ENCODE measurements at regions not wholly inside any gene's neighbourhood (a gene's known extent, or its start where the extent isn't known, plus 50 kb on each side); places are given as distances from the start of the nearest gene placed in this dataset.

DNA sequence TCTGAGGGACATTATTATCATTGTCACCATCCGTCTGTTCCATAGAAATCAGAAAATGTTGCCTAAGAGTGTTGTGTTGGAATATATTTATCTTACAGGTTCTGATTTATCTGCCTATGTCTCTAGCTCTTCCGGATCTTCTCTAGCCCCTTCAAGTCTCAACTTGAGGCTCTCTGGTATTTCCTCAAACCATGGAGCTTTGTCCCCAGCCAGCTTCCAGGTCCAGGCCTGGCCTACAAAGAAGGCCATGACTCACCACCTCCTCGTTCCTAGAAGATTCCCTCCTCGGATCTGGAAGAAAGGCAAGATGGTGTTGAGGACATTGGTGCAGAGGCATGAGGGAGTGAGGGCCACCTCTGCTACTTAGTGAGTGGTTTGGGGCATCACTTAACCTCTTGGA lies 122.1 kb upstream of the TRIB2 start:
- Mint-ChIP-seq H3K4me3 (no peak overlapping the region), H3K27ac (peak overlapping the region in 1 of 3 donors; percentile 83), H3K27me3 (no peaks in the 10 kb centered on the region), H3K4me1 (peaks cover under 1 to 8% (median 7%) of the 10 kb centered on the region in 3 donors), H3K36me3 (peaks cover 3% of the 10 kb centered on the region), H3K9me3 (no peaks in the 10 kb centered on the region)

DNA sequence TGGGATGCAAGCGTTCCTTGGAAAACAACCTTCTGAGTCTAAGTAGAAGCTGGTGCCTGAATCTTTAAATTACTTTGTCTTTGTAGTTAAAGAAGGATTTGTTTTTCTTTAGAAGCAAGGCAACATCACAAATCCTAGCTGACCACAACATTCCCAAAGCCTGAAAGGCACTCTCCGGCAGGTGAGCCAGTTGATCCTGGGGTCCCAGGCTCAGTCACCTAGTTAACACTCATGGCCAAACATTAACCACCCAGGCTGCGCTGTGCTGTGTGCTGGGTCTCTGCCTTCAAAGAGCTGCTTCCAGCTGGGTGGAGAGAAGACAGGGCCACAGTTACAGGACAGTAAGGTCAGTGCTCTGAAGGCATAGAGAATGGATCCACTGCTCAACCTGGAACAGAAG lies 120.0 kb upstream of the TRIB2 start:
- Mint-ChIP-seq H3K9me3 (no peaks in the 10 kb centered on the region), H3K4me1 (peaks cover 0 to 1% (median 0%) of the 10 kb centered on the region in 3 donors), H3K27me3 (peaks cover 4% of the 10 kb centered on the region), H3K4me3 (no peak overlapping the region), H3K36me3 (peaks cover 3% of the 10 kb centered on the region), H3K27ac (peak overlapping the region in 1 of 3 donors; percentile 95)

DNA sequence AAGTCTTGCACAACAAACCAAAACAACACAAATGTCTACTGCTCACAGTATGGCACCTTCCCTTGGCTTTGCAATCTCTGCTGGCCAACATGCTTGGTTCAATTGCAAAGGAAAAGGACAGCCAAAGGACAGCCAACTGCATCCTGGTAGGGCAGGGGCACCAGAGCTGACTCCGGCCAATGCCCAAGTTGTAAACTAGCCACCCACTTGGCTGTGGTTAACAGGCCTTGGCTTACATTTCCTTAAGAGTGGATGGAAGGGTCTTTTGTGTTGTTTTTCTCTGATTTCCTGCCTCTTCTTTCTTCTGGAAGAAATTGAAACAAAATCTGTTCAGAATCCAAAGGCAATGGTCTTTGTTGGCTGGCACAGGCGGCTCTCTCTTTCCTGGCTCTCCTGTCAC lies 119.1 kb upstream of the TRIB2 start:
- H3K36me3 Mint-ChIP-seq, result peaks cover 3% of the 10 kb centered on the region
- no peaks in the 10 kb centered on the region for H3K9me3 Mint-ChIP-seq
- peaks cover 0 to 3% (median 0%) of the 10 kb centered on the region in 3 donors for H3K4me1 Mint-ChIP-seq
- no peak overlapping the region for H3K27ac Mint-ChIP-seq
- peaks cover 4% of the 10 kb centered on the region for H3K27me3 Mint-ChIP-seq
- H3K4me3 Mint-ChIP-seq, result no peak overlapping the region

DNA sequence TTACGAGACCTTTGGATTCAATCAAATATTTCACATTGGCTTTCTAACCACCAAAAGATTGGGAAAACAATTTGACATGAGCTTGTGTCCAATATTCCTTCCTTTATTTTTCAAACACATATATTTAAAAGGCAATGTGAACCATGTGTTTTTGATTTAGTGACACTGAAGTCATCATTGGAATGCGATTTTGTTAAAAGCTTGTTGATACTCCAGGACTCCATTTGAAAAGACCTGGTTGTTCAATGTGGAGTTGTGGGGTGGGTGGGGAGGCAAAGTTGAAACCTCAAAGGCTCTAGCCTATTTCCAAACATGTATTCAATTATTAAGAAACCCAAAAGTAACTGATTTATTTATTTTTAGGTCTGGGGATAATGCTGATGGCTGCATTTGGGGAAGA lies 114.1 kb upstream of the TRIB2 start:
- Mint-ChIP-seq H3K4me1 (peaks cover 0 to 3% (median 0%) of the 10 kb centered on the region in 3 donors), H3K27ac (no peak overlapping the region), H3K27me3 (peaks cover 17% of the 10 kb centered on the region), H3K36me3 (peaks cover 2% of the 10 kb centered on the region), H3K4me3 (no peak overlapping the region), H3K9me3 (no peaks in the 10 kb centered on the region)

DNA sequence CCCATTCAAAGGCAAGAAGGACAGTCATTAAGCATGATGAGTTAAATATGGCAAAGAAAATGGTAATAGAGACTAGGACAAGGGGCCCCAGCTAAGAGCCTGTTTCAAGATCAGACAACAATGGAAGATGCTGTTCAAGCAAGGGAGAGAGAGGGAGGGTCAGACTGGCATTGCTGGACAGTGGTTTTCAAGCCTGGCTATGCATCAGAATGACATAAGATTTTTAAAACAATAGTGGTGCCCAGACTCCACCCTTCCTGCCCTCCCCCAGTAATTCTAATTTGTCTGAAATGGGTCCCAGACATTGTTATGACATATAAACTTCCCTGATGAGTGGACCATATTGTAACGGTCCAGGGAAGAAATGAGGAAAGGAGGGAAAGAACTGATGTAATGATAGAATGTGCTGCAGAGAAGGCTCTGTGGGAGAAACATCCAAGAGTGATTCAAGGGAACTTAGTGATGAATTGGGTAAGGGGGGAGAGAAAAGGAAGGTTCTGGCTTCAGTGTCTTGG lies 112.9 kb upstream of the TRIB2 start:
- peaks cover 0 to 3% (median 1%) of the 10 kb centered on the region in 3 donors for H3K4me1 Mint-ChIP-seq
- peaks cover 17% of the 10 kb centered on the region for H3K27me3 Mint-ChIP-seq
- peaks cover 2% of the 10 kb centered on the region for H3K36me3 Mint-ChIP-seq
- no peak overlapping the region for H3K27ac Mint-ChIP-seq
- no peak overlapping the region for H3K4me3 Mint-ChIP-seq
- H3K9me3 Mint-ChIP-seq, result no peaks in the 10 kb centered on the region

DNA sequence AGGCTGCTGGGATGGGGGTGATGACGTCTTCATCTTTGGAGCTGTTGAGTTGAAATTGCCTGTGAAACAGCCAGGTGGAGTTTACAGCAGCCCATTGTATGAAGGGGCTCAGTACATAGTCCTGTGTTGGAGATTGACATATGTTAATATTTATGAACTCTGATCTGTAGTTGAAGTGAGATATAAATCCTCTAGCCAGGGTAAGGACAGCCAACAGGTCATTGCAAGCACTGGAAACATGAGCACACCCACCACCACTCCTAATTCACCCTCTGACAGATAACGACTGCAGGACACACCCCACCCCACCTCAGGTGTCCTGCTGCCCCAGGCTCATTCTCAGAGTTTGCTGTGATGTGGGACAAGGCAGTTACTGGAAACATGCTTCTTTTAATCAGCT lies 112.4 kb upstream of the TRIB2 start:
- no peaks in the 10 kb centered on the region for H3K9me3 Mint-ChIP-seq
- peaks cover 2% of the 10 kb centered on the region for H3K36me3 Mint-ChIP-seq
- no peak overlapping the region for H3K4me3 Mint-ChIP-seq
- no peak overlapping the region for H3K27ac Mint-ChIP-seq
- H3K27me3 Mint-ChIP-seq, result peaks cover 17% of the 10 kb centered on the region
- H3K4me1 Mint-ChIP-seq, result peaks cover 0 to 3% (median 1%) of the 10 kb centered on the region in 3 donors

DNA sequence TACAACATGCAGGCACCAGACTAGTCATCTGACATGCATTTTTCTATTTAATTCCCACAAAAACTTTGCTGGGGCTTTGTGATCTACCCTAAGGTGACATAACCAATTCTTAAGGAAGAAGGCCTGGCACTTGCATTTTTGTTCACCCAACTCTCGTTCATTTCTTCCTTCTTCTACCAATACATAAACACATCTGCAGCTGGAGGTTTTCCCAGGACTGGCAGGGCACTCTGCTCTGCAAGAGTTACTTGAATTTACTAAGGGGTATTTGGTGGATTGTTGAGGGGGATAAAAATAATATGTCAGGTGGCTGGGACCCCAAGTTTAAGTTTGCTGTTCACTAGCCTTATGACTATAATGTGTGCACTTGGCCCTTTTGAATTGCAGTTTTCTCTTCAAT lies 111.4 kb upstream of the TRIB2 start:
- Mint-ChIP-seq H3K9me3 (peaks cover 0 to 4% (median 0%) of the 10 kb centered on the region in 3 donors), H3K27ac (no peak overlapping the region), H3K4me1 (peaks cover 0 to 3% (median 1%) of the 10 kb centered on the region in 3 donors), H3K27me3 (peaks cover 17% of the 10 kb centered on the region), H3K4me3 (no peak overlapping the region), H3K36me3 (peaks cover 2% of the 10 kb centered on the region)

DNA sequence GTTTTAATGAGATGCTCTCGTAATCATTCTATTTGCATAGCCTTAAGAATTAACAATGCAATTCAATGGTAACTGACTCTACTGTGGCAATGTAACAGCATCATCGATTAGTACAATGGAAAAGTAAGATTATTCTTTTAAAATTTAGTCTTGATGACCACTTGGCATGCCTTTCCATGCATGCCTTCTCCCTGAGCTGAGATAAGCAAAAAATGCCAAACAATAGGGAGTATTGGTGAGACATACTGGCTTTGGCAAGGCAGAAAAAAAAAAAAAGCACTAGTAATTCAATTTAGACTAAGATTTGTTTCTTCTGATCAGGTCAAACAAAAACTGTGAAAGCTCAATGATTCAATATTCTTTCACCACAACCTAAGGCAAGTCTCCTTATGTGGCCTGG lies 110.8 kb upstream of the TRIB2 start:
- Mint-ChIP-seq H3K27me3 (peaks cover 16% of the 10 kb centered on the region), H3K36me3 (peaks cover 2% of the 10 kb centered on the region), H3K4me1 (peaks cover 0 to 3% (median 1%) of the 10 kb centered on the region in 3 donors), H3K4me3 (no peak overlapping the region), H3K9me3 (peaks cover 0 to 5% (median 0%) of the 10 kb centered on the region in 3 donors), H3K27ac (no peak overlapping the region)

DNA sequence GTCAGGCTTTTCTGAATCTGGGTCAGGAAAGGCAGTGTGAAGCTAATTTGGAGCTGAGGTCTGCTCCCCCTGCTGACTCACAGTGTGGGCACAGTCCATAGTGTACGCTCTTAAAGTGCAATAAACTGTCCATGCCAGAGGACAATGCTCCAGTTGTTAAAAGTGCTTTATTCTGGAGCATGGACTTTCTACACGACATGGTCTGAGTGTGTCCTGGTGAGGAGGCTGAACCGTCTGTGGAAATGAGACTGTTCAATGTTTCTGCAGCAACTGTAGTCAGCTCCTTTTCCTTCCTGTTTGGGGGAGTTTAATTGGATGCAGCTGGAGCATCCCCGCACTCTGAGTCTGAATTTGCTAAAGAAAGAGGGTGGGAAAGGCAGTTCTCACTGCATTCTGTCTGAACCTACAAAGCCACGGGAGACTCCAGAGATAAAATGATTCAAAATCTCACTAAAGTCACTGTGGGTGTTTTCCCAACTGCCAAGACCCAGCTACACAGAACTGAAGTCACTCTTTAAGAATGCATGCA lies 110.2 kb upstream of the TRIB2 start:
- peaks cover 2% of the 10 kb centered on the region for H3K36me3 Mint-ChIP-seq
- no peak overlapping the region for H3K27ac Mint-ChIP-seq
- peaks cover 0 to 3% (median 1%) of the 10 kb centered on the region in 3 donors for H3K4me1 Mint-ChIP-seq
- peaks cover 0 to 5% (median 0%) of the 10 kb centered on the region in 3 donors for H3K9me3 Mint-ChIP-seq
- H3K27me3 Mint-ChIP-seq, result peaks cover 13% of the 10 kb centered on the region
- no peak overlapping the region for H3K4me3 Mint-ChIP-seq

DNA sequence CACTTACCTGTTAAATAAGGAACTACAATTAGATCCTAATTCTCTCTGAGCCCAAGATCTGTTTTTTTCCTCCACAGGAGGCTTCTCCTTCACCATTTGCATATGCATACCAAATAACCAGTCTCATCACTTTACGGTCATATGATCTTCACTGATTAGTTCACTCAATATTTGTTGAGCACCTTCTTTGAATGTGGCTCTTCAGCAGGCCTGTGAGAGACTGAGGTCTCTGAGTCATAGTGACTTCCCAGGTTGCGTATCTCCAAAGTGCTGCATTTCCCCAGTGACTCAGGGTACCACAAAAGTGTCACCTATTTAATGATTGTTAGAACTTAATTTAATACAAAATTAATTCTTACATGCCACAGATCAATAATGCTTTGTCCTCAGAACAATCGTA lies 108.8 kb upstream of the TRIB2 start:
- peaks cover 5 to 9% (median 6%) of the 10 kb centered on the region in 3 donors for H3K4me1 Mint-ChIP-seq
- peaks cover 2% of the 10 kb centered on the region for H3K36me3 Mint-ChIP-seq
- peaks cover 0 to 5% (median 0%) of the 10 kb centered on the region in 3 donors for H3K9me3 Mint-ChIP-seq
- H3K4me3 Mint-ChIP-seq, result no peak overlapping the region
- no peak overlapping the region for H3K27ac Mint-ChIP-seq
- peaks cover 12% of the 10 kb centered on the region for H3K27me3 Mint-ChIP-seq

DNA sequence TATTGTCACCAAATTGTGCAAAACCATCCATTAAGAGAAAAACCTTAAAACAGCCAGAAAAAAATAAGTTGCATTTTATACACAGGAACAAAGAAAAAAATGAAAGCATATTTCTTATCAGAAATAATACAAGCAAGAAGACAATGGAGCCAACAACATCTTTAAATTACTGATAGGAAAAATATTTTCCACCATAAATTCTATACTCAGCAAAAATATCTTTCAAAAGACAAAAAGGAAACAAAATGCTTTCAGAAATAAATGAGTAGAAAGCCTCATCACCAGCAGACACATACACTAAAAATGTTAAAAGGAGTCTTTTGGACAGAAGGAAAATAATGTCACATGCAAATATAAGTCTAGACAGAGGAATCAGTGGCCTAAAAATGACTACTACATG lies 106.4 kb upstream of the TRIB2 start:
- Mint-ChIP-seq H3K27me3 (peaks cover 5% of the 10 kb centered on the region), H3K27ac (peak overlapping the region in 1 of 3 donors; percentile 64), H3K4me1 (peaks cover 11 to 18% (median 13%) of the 10 kb centered on the region in 3 donors), H3K36me3 (no peaks in the 10 kb centered on the region), H3K9me3 (peaks cover 0 to 5% (median 2%) of the 10 kb centered on the region in 3 donors), H3K4me3 (no peak overlapping the region)

DNA sequence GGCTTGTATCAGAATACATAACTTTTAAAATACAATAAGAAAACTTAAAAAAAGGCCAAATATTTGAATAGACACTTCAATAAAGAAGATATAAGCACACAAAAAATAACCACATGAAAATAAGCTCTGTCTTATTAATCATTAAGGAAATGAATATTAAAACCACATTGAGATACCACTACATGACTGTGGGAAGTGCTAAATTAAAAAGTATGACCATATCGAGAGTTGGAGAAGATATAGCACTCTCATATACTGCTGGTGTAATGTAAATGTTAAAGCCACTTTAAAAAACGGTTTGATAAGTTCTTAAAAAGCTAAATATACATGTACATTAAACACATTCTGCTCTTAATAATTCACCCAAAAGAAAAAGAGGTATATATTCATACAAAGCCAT lies 104.6 kb upstream of the TRIB2 start:
- no peak overlapping the region for H3K27ac Mint-ChIP-seq
- H3K9me3 Mint-ChIP-seq, result peaks cover 0 to 5% (median 2%) of the 10 kb centered on the region in 3 donors
- H3K27me3 Mint-ChIP-seq, result peaks cover 3% of the 10 kb centered on the region
- H3K36me3 Mint-ChIP-seq, result no peaks in the 10 kb centered on the region
- peaks cover 21 to 26% (median 22%) of the 10 kb centered on the region in 3 donors for H3K4me1 Mint-ChIP-seq
- no peak overlapping the region for H3K4me3 Mint-ChIP-seq

DNA sequence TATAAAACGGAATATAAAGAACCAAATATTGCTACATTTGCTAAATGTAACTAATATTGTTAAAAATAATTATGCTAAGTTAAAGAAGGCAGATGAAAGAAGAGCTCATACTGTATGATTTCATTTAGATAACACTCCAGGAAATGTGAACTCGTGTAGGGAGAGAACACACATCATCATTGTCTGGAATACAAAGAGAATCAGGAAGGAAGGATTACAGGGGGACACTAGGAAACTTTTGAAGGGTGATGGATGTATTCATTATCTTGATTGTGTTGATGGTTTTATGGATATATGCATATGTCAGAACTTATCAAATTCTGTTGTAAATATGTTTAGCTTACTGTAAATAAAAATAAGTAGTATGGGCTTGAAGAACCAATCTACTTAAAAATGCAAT lies 104.1 kb upstream of the TRIB2 start:
- H3K4me3 Mint-ChIP-seq, result no peak overlapping the region
- peaks cover 2% of the 10 kb centered on the region for H3K27me3 Mint-ChIP-seq
- H3K36me3 Mint-ChIP-seq, result no peaks in the 10 kb centered on the region
- peaks cover 0 to 5% (median 2%) of the 10 kb centered on the region in 3 donors for H3K9me3 Mint-ChIP-seq
- peaks cover 23 to 28% (median 26%) of the 10 kb centered on the region in 3 donors for H3K4me1 Mint-ChIP-seq
- H3K27ac Mint-ChIP-seq, result peak overlapping the region in 1 of 3 donors; percentile 2

DNA sequence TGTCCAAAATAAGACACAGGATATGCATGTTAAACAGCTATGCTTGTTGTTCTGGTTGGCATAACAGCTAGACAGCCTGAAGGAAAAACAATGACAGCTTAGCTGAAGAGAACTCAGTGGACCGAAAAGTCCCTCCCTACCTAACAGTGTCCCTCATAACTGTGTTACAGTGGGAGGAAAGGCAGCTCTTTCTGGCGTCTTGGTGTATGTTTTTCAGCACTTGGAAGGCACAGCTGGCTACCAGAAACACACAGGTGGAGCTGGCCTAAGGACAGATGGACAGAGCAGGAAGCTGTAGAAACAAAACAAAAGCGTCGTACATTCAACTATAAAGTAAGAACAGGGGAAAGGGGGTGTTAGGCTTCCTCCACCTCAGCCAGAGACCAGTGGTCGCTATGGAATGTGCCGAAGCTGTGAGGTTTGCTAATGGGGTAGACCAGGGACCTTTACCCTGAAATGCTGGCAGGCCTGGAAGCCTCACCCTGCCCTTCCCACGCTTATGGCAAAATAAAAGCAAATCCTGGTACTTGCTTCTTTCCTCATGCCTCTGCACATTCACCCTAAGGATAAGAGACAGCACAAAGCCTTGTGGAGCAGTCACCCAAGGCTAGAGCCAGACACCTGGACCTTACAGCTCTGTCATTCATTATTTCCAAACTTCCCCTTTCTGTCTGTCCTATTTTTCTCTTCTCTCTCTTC lies 103.5 kb upstream of the TRIB2 start:
- Mint-ChIP-seq H3K4me3 (peak overlapping the region in 1 of 4 donors; percentile 88), H3K27ac (peak overlapping the region in 2 of 3 donors; percentile 2 to 56), H3K27me3 (peaks cover 2% of the 10 kb centered on the region), H3K9me3 (peaks cover 0 to 5% (median 2%) of the 10 kb centered on the region in 3 donors), H3K4me1 (peaks cover 24 to 28% (median 24%) of the 10 kb centered on the region in 3 donors), H3K36me3 (no peaks in the 10 kb centered on the region)

DNA sequence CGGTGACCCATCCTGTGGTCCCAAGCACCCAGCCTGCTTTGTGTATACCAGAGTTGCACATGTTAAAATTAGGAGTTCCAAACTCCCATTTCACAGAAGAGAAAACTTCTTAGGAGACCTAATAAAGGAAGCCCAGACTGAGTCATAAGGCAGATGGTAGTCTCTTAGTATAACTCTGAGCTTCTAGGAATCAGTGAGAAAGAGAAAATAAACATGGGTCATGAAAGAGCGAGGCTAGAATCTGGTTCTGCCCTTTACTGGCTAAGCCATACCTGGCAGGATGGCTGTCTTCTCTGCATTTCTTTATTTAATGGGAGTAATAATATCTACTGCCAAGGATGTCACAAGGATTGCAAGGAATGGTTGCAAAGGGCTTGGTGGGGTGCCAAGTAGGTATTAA lies 101.2 kb upstream of the TRIB2 start:
- H3K27ac Mint-ChIP-seq, result no peak overlapping the region
- peaks cover 2% of the 10 kb centered on the region for H3K27me3 Mint-ChIP-seq
- peaks cover 0 to 2% (median 0%) of the 10 kb centered on the region in 3 donors for H3K9me3 Mint-ChIP-seq
- H3K36me3 Mint-ChIP-seq, result no peaks in the 10 kb centered on the region
- H3K4me3 Mint-ChIP-seq, result peak overlapping the region in 1 of 4 donors; percentile 56
- peaks cover 24 to 28% (median 24%) of the 10 kb centered on the region in 3 donors for H3K4me1 Mint-ChIP-seq

Data from IgD-negative memory B cell (primary cell).